ENCODE measurements at regions not wholly inside any gene's neighbourhood (a gene's known extent, or its start where the extent isn't known, plus 50 kb on each side); places are given as distances from the start of the nearest gene placed in this dataset.

- no peak for DNase-seq
Observed at GRCh38 chr2:172153156-172153555, 50.5 kb upstream of the DLX2 start.

- DNase-seq, result no peak
Observed at GRCh38 chr2:172153757-172154156, 51.1 kb upstream of the DLX2 start.

DNA sequence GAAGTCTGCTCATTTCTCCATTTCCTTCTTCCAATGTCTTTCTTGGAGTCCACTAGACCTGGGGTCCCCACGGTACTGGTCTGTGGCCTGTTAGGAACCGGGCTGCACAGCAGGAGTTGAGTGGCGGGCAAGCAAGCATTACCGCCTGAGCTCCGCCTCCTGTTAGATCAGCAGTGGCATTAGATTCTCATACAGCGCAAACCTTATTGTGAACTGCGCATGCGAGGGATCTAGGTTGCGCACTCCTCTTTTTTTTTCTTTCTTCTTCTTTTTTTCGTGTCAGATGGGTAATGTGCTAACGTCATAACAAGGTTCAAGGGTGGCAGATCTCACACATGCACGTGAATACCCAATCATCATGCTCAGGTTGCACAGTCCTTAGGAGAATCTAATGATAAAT is 53.1 kb upstream of the DLX2 start:
- no peak for DNase-seq

GRCh38 chr2:172160839-172161238 is 58.1 kb upstream of the DLX2 start:
- no peak for DNase-seq

GRCh38 chr2:172162225-172162733 is 59.6 kb upstream of the DLX2 start:
- no peak for DNase-seq

GRCh38 chr2:172162739-172163336 is 60.1 kb upstream of the DLX2 start:
- DNase-seq, result no peak

DNA sequence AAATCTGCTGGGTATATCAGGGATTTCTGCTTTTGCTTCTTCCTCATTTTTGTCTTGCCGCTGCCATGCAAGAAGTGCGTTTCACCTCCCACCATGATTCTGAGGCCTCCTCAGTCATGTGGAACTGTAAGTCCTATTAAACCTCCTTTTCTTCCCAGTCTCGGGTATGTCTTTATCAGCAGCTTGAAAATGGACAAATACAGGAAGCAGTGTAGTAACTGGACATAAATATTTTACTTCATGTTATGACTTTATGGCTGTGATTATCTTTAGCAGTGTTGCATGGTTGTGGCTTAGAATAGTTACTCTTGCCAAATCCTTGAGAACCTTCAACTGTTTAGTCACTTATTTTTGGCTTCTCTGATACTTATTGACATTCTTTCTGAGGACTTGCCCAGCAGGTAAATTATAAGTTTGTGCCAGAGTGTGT is 66.2 kb upstream of the DLX2 start:
- no peak for DNase-seq

- DNase-seq, result no peak
Observed at GRCh38 chr2:172169611-172170010, 66.9 kb upstream of the DLX2 start.

GRCh38 chr2:172172513-172173173 is 69.9 kb upstream of the DLX2 start:
- peak; percentile 71 for DNase-seq

GRCh38 chr2:172173174-172173706 is 70.5 kb upstream of the DLX2 start:
- DNase-seq, result no peak

- no peak for DNase-seq
Observed at GRCh38 chr2:172177581-172177980, 74.9 kb upstream of the DLX2 start.

GRCh38 chr2:172177996-172178395 is 75.3 kb upstream of the DLX2 start:
- no peak for DNase-seq

- DNase-seq, result no peak
Observed at GRCh38 chr2:172179045-172179701, 76.5 kb upstream of the DLX2 start.

DNA sequence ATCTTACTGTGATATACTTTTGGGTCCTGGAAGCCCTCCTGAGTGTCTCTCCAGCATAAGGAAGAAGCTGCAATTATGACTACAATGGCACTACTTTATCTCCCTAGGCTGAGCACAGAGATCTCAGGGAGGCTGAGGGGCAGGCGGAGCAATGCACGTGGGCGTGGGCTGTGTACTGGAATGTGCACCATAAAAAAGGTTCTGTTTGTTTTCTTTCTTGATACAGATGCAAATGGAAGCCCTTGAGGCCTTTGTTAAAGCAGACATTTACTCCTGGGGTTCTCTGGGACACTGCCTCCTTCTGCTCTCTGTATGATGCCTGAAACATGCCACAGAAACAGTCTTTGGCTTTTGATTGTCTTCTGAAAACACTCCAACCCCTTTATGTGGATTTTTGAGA is 79.1 kb upstream of the DLX2 start:
- no peak for DNase-seq

GRCh38 chr2:172182624-172183023 is 79.9 kb upstream of the DLX2 start:
- no peak for DNase-seq

GRCh38 chr2:172193331-172194089 is 90.8 kb upstream of the DLX2 start:
- DNase-seq, result no peak

DNA sequence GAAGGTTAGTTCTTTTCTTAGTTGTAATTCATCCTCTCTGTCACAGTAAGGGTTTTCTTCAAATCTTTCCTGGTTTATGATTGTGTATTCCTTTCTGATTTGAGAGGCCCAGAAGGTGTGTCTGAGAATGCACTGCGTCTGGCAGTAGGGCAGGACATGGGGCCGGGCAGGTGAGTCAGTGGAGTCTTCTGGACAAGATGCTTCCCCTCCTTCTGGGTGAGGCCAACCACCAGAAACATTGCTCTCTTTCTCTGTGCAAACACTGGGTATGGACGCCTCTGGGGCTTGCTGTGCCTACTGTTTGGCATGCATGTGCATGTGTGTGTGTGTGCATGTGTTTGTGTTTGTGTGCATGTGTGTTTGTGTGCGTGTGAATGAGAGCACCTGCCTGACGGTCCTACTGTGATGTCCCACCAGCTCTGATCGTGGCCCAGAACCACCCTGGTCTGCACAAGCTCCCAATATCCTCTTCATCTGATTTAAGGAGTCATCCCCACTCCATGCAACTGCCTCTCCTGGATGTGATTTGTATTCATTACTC is 93.2 kb upstream of the DLX2 start:
- no peak for DNase-seq

DNA sequence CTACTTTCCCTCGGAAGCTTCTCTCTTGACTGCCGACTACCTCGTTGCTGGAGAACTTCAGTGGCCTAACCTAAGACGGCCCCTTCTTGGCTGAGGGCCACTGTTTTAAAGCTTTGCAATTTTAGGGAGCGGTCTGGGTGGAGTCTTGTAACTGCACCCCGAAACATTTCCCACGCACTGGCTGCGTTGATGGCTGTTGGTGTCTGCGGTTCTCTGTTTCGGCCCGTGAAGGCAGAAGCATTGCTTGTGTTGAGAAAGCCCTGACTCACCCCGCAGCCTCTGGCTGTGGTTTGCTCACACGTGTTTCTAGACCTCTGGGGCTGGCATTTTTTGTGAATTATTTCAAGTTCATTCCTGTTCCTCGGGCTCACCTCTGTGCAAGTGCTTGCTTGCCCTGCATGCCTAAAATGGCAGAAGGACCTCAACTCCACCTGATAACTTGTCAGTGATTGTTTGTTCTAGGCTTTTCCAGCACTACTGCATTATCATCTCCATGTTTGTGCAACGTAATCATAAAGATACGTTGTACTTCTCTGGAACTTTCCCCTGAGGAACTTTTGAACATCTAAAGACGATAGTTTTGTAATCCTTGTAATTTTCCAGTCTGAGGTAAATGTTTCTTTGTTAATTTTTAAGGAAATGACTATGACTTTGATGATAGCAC is 94.2 kb upstream of the DLX2 start:
- no peak for DNase-seq

GRCh38 chr2:172198361-172198760 is 95.7 kb upstream of the DLX2 start:
- no peak for DNase-seq

DNA sequence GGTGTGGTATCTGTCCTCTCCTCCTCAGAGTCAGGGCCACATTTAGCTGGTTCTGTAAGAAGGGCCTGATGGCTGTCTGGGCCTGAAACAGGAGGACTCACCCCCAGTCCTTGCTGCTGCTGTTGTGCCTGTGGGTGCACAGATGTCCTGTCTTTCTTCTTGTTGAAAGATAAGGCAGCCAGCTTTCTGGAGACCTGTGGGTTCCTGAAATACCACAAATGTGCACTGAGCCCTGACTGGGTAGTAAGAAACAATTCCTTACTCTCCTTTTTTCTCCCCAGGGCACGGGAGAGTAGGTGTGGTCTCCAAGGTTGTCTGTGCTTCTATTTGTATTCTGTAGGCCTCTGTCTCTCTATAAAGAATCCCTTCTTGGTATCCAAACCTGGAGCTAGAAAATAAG is 96.2 kb upstream of the DLX2 start:
- DNase-seq, result no peak

- DNase-seq, result no peak
Observed at GRCh38 chr2:172200495-172201085, 97.9 kb upstream of the DLX2 start.

DNA sequence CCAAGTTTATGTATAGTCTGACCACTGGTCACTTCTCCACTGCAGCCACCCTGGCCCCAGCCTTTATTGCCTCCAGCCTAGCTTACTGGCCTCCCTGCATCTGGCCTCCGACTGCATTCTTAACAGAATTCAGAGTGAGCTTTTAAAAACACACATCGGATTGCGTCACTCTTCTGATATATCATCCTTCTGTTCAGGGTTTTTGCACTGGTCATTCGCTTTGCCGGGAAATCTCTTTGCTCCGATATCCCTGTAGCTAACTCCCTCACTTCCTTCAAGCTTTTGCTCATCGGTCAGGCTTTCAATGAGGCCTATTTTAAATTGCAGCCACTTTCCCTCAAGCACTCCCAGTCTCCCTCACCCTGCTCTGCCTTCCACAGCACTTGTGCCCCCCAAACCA is 101.6 kb upstream of the DLX2 start:
- DNase-seq, result no peak

All from hindlimb muscle (tissue), 1 donor.